Astrocyte (in vitro differentiated cells and primary cell): ENCODE measurements at regions not wholly inside any gene's neighbourhood (a gene's known extent, or its start where the extent isn't known, plus 50 kb on each side); places are given as distances from the start of the nearest gene placed in this dataset.

Source experiments
- EZH2 ChIP-seq: IDR thresholded peaks from 2 replicates; pipeline ENCODE4 v1.6.1; 2012; ENCODE audit warnings: mild to moderate bottlenecking, low read length, inconsistent platforms; ENCODE audit not compliant: insufficient read depth
- TF ChIP-seq, protein P1 (sequence below): IDR thresholded peaks from 2 replicates; pipeline ENCODE4 v1.5.1; 2011; ENCODE audit warnings: low read depth, mild to moderate bottlenecking, inconsistent platforms, low read length, moderate library complexity; ENCODE audit not compliant: insufficient read depth

DNA sequence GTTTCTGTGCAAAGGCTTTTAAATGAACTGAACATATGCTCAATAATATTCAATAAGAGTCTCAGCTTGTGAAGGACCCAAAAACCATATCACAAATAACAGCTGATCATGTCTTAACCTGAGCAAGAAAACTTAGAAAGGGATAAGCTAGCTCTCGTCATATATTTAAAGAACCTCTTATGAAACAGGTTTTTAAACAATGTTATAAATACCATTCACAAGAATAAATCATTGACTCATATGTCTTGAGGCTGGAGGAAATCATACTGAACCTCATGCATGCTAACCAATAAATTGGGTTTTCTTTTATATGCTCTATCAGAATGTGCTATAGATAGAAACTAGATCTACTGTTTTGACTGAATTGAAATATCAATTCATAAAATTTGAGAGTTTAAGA lies 426.9 kb downstream of the NOVA1 start:
- TF ChIP-seq, protein P1, sequence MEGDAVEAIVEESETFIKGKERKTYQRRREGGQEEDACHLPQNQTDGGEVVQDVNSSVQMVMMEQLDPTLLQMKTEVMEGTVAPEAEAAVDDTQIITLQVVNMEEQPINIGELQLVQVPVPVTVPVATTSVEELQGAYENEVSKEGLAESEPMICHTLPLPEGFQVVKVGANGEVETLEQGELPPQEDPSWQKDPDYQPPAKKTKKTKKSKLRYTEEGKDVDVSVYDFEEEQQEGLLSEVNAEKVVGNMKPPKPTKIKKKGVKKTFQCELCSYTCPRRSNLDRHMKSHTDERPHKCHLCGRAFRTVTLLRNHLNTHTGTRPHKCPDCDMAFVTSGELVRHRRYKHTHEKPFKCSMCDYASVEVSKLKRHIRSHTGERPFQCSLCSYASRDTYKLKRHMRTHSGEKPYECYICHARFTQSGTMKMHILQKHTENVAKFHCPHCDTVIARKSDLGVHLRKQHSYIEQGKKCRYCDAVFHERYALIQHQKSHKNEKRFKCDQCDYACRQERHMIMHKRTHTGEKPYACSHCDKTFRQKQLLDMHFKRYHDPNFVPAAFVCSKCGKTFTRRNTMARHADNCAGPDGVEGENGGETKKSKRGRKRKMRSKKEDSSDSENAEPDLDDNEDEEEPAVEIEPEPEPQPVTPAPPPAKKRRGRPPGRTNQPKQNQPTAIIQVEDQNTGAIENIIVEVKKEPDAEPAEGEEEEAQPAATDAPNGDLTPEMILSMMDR = no peak
- no peak for TF ChIP-seq EZH2
